Nephron (organoid): ENCODE measurements at regions not wholly inside any gene's neighbourhood (a gene's known extent, or its start where the extent isn't known, plus 50 kb on each side); places are given as distances from the start of the nearest gene placed in this dataset.

Source experiments
- H3K27ac Mint-ChIP-seq, 3 experiments: 2 replicates each; pipeline ENCODE4 v1.8.0; 2020; ENCODE audit warnings: mixed read lengths in 3 of 3, mild to moderate bottlenecking in 2 of 3, moderate library complexity in 1 of 3
- H3K27me3 Mint-ChIP-seq: 2 replicates; pipeline ENCODE4 v1.8.0; 2021; ENCODE audit warnings: low read depth, mild to moderate bottlenecking, moderate library complexity, mixed read lengths
- H3K36me3 Mint-ChIP-seq: 2 replicates; pipeline ENCODE4 v1.8.0; 2020; ENCODE audit warnings: low read depth, mixed read lengths
- H3K4me1 Mint-ChIP-seq: 2 replicates; pipeline ENCODE4 v1.8.0; 2020; ENCODE audit warnings: mixed read lengths
- H3K4me3 Mint-ChIP-seq, 3 experiments: 2 replicates each; pipeline ENCODE4 v1.8.0; 2020; ENCODE audit warnings: mild to moderate bottlenecking in 3 of 3, mixed read lengths in 3 of 3, moderate library complexity in 2 of 3
- H3K9me3 Mint-ChIP-seq: 2 replicates; pipeline ENCODE4 v1.8.0; 2020; ENCODE audit warnings: mixed read lengths
- TF ChIP-seq, protein P1 (sequence below), 3 experiments: fragments of 200-600 bp; sonication (generic); IDR thresholded peaks; one replicate each; pipeline ENCODE4 v1.5.0; 2021; ENCODE audit warnings: antibody characterized with exemption in 3 of 3; ENCODE audit not compliant: unreplicated experiment in 3 of 3

DNA sequence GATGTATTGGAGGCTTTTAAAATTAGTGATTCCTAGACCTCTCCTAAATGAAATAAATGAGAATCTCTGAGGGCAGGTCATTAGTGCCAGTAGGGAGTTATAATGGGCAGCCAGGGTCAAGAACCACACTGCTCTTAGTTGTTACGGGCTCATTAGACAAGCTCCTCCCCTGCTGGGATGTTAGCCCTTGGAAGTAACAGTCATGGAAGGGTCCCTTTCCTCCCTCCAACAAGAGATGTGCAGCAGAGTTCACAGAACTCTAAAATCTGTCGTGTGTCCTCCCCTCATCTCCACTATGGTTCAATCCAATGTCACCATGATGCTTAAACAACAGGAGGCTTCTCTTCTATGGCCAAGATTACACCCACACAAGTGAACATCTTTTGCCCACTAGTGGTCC, 419.5 kb downstream of the INSC start:
- H3K4me3 Mint-ChIP-seq: no peak overlapping the region
- no peaks in the 10 kb centered on the region for H3K4me1 Mint-ChIP-seq
- H3K27me3 Mint-ChIP-seq: no peaks in the 10 kb centered on the region
- H3K9me3 Mint-ChIP-seq: peaks cover 9% of the 10 kb centered on the region
- TF ChIP-seq, protein P1, sequence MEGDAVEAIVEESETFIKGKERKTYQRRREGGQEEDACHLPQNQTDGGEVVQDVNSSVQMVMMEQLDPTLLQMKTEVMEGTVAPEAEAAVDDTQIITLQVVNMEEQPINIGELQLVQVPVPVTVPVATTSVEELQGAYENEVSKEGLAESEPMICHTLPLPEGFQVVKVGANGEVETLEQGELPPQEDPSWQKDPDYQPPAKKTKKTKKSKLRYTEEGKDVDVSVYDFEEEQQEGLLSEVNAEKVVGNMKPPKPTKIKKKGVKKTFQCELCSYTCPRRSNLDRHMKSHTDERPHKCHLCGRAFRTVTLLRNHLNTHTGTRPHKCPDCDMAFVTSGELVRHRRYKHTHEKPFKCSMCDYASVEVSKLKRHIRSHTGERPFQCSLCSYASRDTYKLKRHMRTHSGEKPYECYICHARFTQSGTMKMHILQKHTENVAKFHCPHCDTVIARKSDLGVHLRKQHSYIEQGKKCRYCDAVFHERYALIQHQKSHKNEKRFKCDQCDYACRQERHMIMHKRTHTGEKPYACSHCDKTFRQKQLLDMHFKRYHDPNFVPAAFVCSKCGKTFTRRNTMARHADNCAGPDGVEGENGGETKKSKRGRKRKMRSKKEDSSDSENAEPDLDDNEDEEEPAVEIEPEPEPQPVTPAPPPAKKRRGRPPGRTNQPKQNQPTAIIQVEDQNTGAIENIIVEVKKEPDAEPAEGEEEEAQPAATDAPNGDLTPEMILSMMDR (IDR thresholded peaks at IDR 0.05; ENCODE audit: unreplicated experiment in 3 of 3): no peak
- no peak overlapping the region for H3K27ac Mint-ChIP-seq
- H3K36me3 Mint-ChIP-seq: no peaks in the 10 kb centered on the region

DNA sequence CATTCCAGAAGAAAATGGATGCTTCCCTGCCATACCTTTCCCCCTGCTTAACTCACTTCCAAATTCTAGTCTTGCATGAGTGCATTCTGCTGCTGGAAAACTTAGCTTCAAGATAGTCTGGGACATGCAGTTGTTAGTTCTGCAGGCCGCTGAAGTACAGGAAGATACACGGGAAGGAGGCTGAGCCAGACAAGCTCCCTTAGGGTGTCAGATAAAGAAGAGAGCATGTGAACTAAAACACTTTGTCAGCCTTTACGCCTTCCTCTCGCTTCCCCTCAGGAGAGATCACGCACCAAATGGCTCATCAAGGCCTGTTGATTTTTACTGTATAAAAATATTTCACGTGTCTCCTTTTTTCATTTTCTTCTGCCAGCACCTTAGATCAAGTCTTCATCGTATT, 420.7 kb downstream of the INSC start:
- peaks cover 7% of the 10 kb centered on the region for H3K9me3 Mint-ChIP-seq
- H3K4me1 Mint-ChIP-seq: no peaks in the 10 kb centered on the region
- H3K27me3 Mint-ChIP-seq: no peaks in the 10 kb centered on the region
- no peak overlapping the region for H3K4me3 Mint-ChIP-seq
- TF ChIP-seq, protein P1 (IDR thresholded peaks at IDR 0.05; ENCODE audit: unreplicated experiment in 3 of 3): no peak
- H3K36me3 Mint-ChIP-seq: no peaks in the 10 kb centered on the region
- no peak overlapping the region for H3K27ac Mint-ChIP-seq

DNA sequence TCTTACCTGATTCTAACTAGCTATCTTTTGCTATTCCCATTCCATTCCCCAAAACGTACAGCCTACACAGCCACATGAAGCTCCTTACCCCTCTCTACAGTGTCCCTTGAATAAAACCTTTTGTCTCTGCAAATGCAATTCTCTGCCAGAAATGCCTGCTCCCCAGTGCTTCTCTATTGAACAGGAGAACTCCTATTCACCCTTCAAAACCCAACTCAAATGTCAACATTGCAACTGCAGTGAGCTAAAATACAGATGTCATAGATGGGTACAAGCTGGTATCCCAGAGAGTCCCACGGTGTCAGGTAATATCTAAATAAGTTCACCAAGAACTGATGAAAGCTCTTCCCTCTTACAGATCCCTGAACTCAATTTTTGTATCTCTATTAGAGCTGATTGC, 421.7 kb downstream of the INSC start:
- TF ChIP-seq, protein P1 (IDR thresholded peaks at IDR 0.05; ENCODE audit: unreplicated experiment in 3 of 3): no peak
- Mint-ChIP-seq H3K27me3 (no peaks in the 10 kb centered on the region), H3K36me3 (no peaks in the 10 kb centered on the region), H3K27ac (no peak overlapping the region), H3K4me1 (no peaks in the 10 kb centered on the region), H3K9me3 (peaks cover 3% of the 10 kb centered on the region), H3K4me3 (no peak overlapping the region)

DNA sequence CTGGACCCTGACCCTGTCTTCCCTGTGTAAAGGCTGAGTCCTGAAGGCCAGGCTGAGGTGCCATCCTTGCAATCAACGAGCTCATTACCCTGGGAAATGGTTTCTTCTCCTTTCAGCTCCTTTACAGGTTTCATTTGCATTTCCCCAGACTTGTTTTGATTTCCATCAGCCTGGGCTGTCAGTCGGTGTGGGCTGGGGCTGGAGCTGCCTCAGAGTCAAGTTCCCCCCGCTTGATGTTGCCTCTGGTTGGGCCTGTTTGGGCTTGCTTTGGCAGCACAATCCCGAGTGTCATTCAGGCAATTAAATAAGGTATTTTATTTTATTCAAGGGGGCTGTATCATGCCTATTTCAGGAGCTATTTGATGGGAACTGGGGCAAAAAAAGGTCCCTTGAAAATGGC, 424.9 kb downstream of the INSC start:
- no peaks in the 10 kb centered on the region for H3K9me3 Mint-ChIP-seq
- H3K36me3 Mint-ChIP-seq: no peaks in the 10 kb centered on the region
- H3K4me3 Mint-ChIP-seq: no peak overlapping the region
- H3K4me1 Mint-ChIP-seq: no peaks in the 10 kb centered on the region
- TF ChIP-seq, protein P1 (IDR thresholded peaks at IDR 0.05; ENCODE audit: unreplicated experiment in 3 of 3): no peak
- no peaks in the 10 kb centered on the region for H3K27me3 Mint-ChIP-seq
- H3K27ac Mint-ChIP-seq: no peak overlapping the region

- H3K27ac Mint-ChIP-seq: no peak overlapping the region
- no peak overlapping the region for H3K4me3 Mint-ChIP-seq
- H3K9me3 Mint-ChIP-seq: no peaks in the 10 kb centered on the region
- TF ChIP-seq, protein P1 (IDR thresholded peaks at IDR 0.05; ENCODE audit: unreplicated experiment in 3 of 3): no peak
- no peaks in the 10 kb centered on the region for H3K4me1 Mint-ChIP-seq
- no peaks in the 10 kb centered on the region for H3K27me3 Mint-ChIP-seq
- H3K36me3 Mint-ChIP-seq: no peaks in the 10 kb centered on the region
Measured at GRCh38 chr11:15541079-15541478, 426.4 kb downstream of the INSC start.

DNA sequence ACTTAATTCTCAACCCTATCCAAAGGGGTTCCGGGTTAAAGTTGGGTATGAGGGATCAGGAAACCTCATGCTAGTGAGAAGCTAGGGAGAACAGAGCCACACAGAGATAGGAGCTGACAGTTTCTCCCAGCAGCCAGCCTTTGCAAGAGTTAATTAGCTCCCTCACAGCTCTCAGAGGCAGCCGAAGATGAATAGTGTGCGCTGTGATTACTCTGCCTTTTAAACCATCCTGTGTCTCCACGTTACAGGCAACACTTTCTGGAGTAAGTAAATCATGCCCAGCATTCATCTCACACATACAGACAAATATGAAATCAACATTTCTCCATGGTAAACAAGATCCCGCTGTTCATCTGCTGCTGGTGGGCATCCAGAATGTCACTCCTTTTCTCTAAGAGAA, 429.6 kb downstream of the INSC start:
- Mint-ChIP-seq H3K27ac (no peak overlapping the region), H3K27me3 (no peaks in the 10 kb centered on the region), H3K9me3 (peaks cover 3% of the 10 kb centered on the region), H3K4me3 (no peak overlapping the region), H3K36me3 (no peaks in the 10 kb centered on the region), H3K4me1 (no peaks in the 10 kb centered on the region)
- TF ChIP-seq, protein P1 (IDR thresholded peaks at IDR 0.05; ENCODE audit: unreplicated experiment in 3 of 3): no peak
